ENCODE measurements at regions not wholly inside any gene's neighbourhood (a gene's known extent, or its start where the extent isn't known, plus 50 kb on each side); places are given as distances from the start of the nearest gene placed in this dataset.

GRCh38 chr20:6381887-6382286 lies 259.1 kb upstream of the FERMT1 start:
- ATAC-seq (ENCODE audit: insufficient read depth, low read depth) (no peak), DNase-seq (no peak)
- no peak overlapping the region for H3K4me3 ChIP-seq (ENCODE audit: low read depth in 1 of 2, low read length in 2 of 2)
- TF ChIP-seq EZH2 (IDR thresholded peaks at IDR 0.05; ENCODE audit: borderline replicate concordance, low read depth, low read length, severe bottlenecking) (no peak), CTCF (IDR thresholded peaks at IDR 0.05; ENCODE audit: borderline replicate concordance, extremely low read depth, low read length, poor library complexity, severe bottlenecking) (peak; percentile 18)
- no peaks in the 10 kb centered on the region for H3K27me3 ChIP-seq (ENCODE audit: insufficient read depth, low read length, poor library complexity)
- H3K27ac ChIP-seq (ENCODE audit: low read length) = no peak overlapping the region
- H3K4me2 ChIP-seq (ENCODE audit: insufficient read depth, low read length) = no peak overlapping the region
- H4K20me1 ChIP-seq (ENCODE audit: insufficient read depth, low read length) = no peaks in the 10 kb centered on the region
- H3K4me1 ChIP-seq (ENCODE audit: insufficient read depth, low read length) = no peaks in the 10 kb centered on the region
- H3K79me2 ChIP-seq (ENCODE audit: insufficient read depth, low read length) = no peaks in the 10 kb centered on the region
- no peaks in the 10 kb centered on the region for H3K36me3 ChIP-seq (ENCODE audit: insufficient read depth, low read length)
- H3K9me3 ChIP-seq (ENCODE audit: insufficient read depth, low read length, severe bottlenecking) = no peaks in the 10 kb centered on the region
- H3K9ac ChIP-seq (ENCODE audit: low read depth, low read length) = no peak overlapping the region
- H2AFZ ChIP-seq (ENCODE audit: low read depth, low read length) = no peak overlapping the region

GRCh38 chr20:6362245-6362644 lies 239.4 kb upstream of the FERMT1 start:
- Histone ChIP-seq H4K20me1 (ENCODE audit: insufficient read depth, low read length) (no peaks in the 10 kb centered on the region), H3K4me3 (ENCODE audit: low read depth in 1 of 2, low read length in 2 of 2) (no peak overlapping the region), H3K9me3 (ENCODE audit: insufficient read depth, low read length, severe bottlenecking) (no peaks in the 10 kb centered on the region), H3K27me3 (ENCODE audit: insufficient read depth, low read length, poor library complexity) (no peaks in the 10 kb centered on the region), H3K27ac (ENCODE audit: low read length) (no peak overlapping the region), H3K4me2 (ENCODE audit: insufficient read depth, low read length) (no peak overlapping the region), H3K9ac (ENCODE audit: low read depth, low read length) (no peak overlapping the region), H3K36me3 (ENCODE audit: insufficient read depth, low read length) (no peaks in the 10 kb centered on the region), H2AFZ (ENCODE audit: low read depth, low read length) (no peak overlapping the region), H3K79me2 (ENCODE audit: insufficient read depth, low read length) (no peaks in the 10 kb centered on the region), H3K4me1 (ENCODE audit: insufficient read depth, low read length) (no peaks in the 10 kb centered on the region)
- TF ChIP-seq EZH2 (IDR thresholded peaks at IDR 0.05; ENCODE audit: borderline replicate concordance, low read depth, low read length, severe bottlenecking) (no peak), CTCF (IDR thresholded peaks at IDR 0.05; ENCODE audit: borderline replicate concordance, extremely low read depth, low read length, poor library complexity, severe bottlenecking) (no peak)
- ATAC-seq (ENCODE audit: insufficient read depth, low read depth) (no peak), DNase-seq (no peak)

DNA sequence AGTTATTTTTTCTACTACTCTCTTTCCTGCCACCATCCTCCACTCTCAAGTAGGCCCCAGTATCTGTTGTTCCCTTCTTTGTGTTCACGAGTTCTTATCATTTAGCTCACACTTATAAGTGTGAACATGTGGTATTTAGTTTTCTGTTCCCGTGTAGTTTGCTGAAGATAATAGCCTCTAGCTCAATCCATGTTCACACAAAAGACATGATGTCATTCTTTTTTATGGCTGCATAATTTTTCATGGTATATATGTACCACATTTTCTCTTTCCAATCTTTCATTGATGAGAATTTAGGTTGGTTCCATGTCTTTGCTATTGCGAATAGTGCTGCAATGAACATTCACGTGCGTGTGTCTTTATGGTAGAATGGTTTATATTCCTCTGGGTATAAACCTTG lies 237.9 kb upstream of the FERMT1 start:
- H3K27me3 ChIP-seq (ENCODE audit: insufficient read depth, low read length, poor library complexity) = no peaks in the 10 kb centered on the region
- H3K4me3 ChIP-seq (ENCODE audit: low read depth in 1 of 2, low read length in 2 of 2) = no peak overlapping the region
- H3K4me1 ChIP-seq (ENCODE audit: insufficient read depth, low read length) = no peaks in the 10 kb centered on the region
- ATAC-seq (ENCODE audit: insufficient read depth, low read depth) (no peak), DNase-seq (no peak)
- H4K20me1 ChIP-seq (ENCODE audit: insufficient read depth, low read length) = no peaks in the 10 kb centered on the region
- no peaks in the 10 kb centered on the region for H3K36me3 ChIP-seq (ENCODE audit: insufficient read depth, low read length)
- TF ChIP-seq EZH2 (IDR thresholded peaks at IDR 0.05; ENCODE audit: borderline replicate concordance, low read depth, low read length, severe bottlenecking) (no peak), CTCF (IDR thresholded peaks at IDR 0.05; ENCODE audit: borderline replicate concordance, extremely low read depth, low read length, poor library complexity, severe bottlenecking) (no peak)
- no peak overlapping the region for H3K4me2 ChIP-seq (ENCODE audit: insufficient read depth, low read length)
- H3K79me2 ChIP-seq (ENCODE audit: insufficient read depth, low read length) = no peaks in the 10 kb centered on the region
- no peak overlapping the region for H3K9ac ChIP-seq (ENCODE audit: low read depth, low read length)
- H3K27ac ChIP-seq (ENCODE audit: low read length) = no peak overlapping the region
- no peak overlapping the region for H2AFZ ChIP-seq (ENCODE audit: low read depth, low read length)
- H3K9me3 ChIP-seq (ENCODE audit: insufficient read depth, low read length, severe bottlenecking) = no peaks in the 10 kb centered on the region

Measured in DND-41 (cell line).